SK-N-SH (cell line): ENCODE measurements at regions not wholly inside any gene's neighbourhood (a gene's known extent, or its start where the extent isn't known, plus 50 kb on each side); places are given as distances from the start of the nearest gene placed in this dataset.
"Not testable (repeated sequence)": the region's sequence is repeated elsewhere in the genome, so short reads cannot be mapped to it uniquely, and the experiment has no call there.

ENCODE experiments used
- CTCF ChIA-PET: fragments of 300-600, 350-600 bp; formaldehyde crosslinking; extraction: SDS; loops from one replicate; lab custom pipeline; 2021; lab: Yijun Ruan, JAX
- POLR2A ChIA-PET: fragments of 350-600 bp; sonication (Branson Sonifier 250); formaldehyde crosslinking; extraction: SDS; loops from one replicate; lab custom pipeline; 2020; ENCODE audit warnings: antibody characterized with exemption, inconsistent platforms; lab: Yijun Ruan, JAX
- DNase-seq: peaks from one replicate; pipeline ENCODE4 v3.0.0; 2012
- H2AFZ ChIP-seq: fragments of 200-600 bp; sonication (generic); 2 replicates; pipeline ENCODE4 v1.8.1; 2016; ENCODE audit warnings: antibody characterized with exemption, mild to moderate bottlenecking, low read depth
- H3F3A ChIP-seq: fragments of 200-600 bp; sonication (generic); replicated peaks from 2 replicates; pipeline ENCODE3; 2016; ENCODE audit warnings: antibody characterized with exemption, mild to moderate bottlenecking; ENCODE audit not compliant: insufficient read depth
- H3K27ac ChIP-seq, 2 experiments: fragments of 200-500 bp in 1 of 2; fragments of 200-600 bp in 1 of 2; sonication (Bioruptor generic) in 1 of 2; sonication (generic), shearing (Covaris generic) in 1 of 2; 2 replicates each; pipeline versions ENCODE4 v1.5.1 to v1.6.1; 2014 to 2016; ENCODE audit warnings: low read depth in 2 of 2, inconsistent platforms in 1 of 2, low read length in 1 of 2, mild to moderate bottlenecking in 1 of 2, mixed read lengths in 1 of 2
- H3K27me3 ChIP-seq: fragments of 200-600 bp; sonication (generic), shearing (Covaris generic); 2 replicates; pipeline ENCODE4 v1.6.1; 2016; ENCODE audit warnings: mixed run types; ENCODE audit not compliant: insufficient read depth
- H3K36me3 ChIP-seq, 2 experiments: fragments of 200-500 bp in 1 of 2; fragments of 200-600 bp in 1 of 2; sonication (Bioruptor generic) in 1 of 2; sonication (generic) in 1 of 2; replicated peaks in 1 of 2; 2 replicates each; pipeline versions ENCODE3 to v1.5.1; 2014 to 2016; ENCODE audit warnings: low read length in 1 of 2, mild to moderate bottlenecking in 1 of 2; ENCODE audit not compliant: insufficient read depth in 2 of 2, control insufficient read depth in 1 of 2
- H3K4me1 ChIP-seq, 2 experiments: fragments of 200-500 bp in 1 of 2; fragments of 200-600 bp in 1 of 2; sonication (Bioruptor generic) in 1 of 2; sonication (generic), shearing (Covaris generic) in 1 of 2; 2 replicates each; pipeline versions ENCODE4 v1.5.1 to v1.6.1; 2014 to 2016; ENCODE audit warnings: low read depth in 1 of 2, low read length in 1 of 2, mixed run types in 1 of 2; ENCODE audit not compliant: insufficient read depth in 2 of 2, control insufficient read depth in 1 of 2
- H3K4me2 ChIP-seq: fragments of 200-600 bp; sonication (generic), shearing (Covaris generic); 2 replicates; pipeline ENCODE4 v1.6.1; 2017; ENCODE audit warnings: mixed run types
- H3K4me3 ChIP-seq, 2 experiments: fragments of 200-500 bp in 1 of 2; fragments of 200-600 bp in 1 of 2; sonication (Bioruptor generic) in 1 of 2; sonication (generic), shearing (Covaris generic) in 1 of 2; 2 replicates each; pipeline versions ENCODE4 v1.5.1 to v1.8.1; 2014 to 2016; ENCODE audit warnings: low read depth in 2 of 2, inconsistent platforms in 1 of 2, low read length in 1 of 2, mild to moderate bottlenecking in 1 of 2, mixed read lengths in 1 of 2, moderate library complexity in 1 of 2
- H3K79me2 ChIP-seq: fragments of 200-600 bp; sonication (generic); 2 replicates; pipeline ENCODE4 v1.8.1; 2017; ENCODE audit warnings: mild to moderate bottlenecking; ENCODE audit not compliant: insufficient read depth
- H3K9ac ChIP-seq: fragments of 200-600 bp; sonication (generic); 2 replicates; pipeline ENCODE4 v1.6.1; 2017; ENCODE audit warnings: mixed run types
- H3K9me2 ChIP-seq: fragments of 200-600 bp; sonication (generic); 2 replicates; pipeline ENCODE4 v1.6.1; 2017; ENCODE audit warnings: mixed run types
- H3K9me3 ChIP-seq: fragments of 200-600 bp; sonication (generic); 2 replicates; pipeline ENCODE4 v1.6.1; 2017; ENCODE audit warnings: mixed run types, mild to moderate bottlenecking, moderate library complexity
- H4K20me1 ChIP-seq: fragments of 200-600 bp; sonication (generic); 2 replicates; pipeline ENCODE4 v1.6.1; 2017; ENCODE audit warnings: mild to moderate bottlenecking, mixed run types; ENCODE audit not compliant: insufficient read depth
- EP300 ChIP-seq, 2 experiments: IDR thresholded peaks; 2 replicates each; pipeline versions ENCODE4 v1.4.0 to v1.6.1; 2012; ENCODE audit warnings: borderline replicate concordance in 1 of 2, low read depth in 1 of 2, low read length in 1 of 2
- EZH2phosphoT487 ChIP-seq: fragments of 200-600 bp; sonication (generic); IDR thresholded peaks from 2 replicates; pipeline ENCODE4 v1.6.1; 2017; ENCODE audit warnings: low read depth, mixed run types, mild to moderate bottlenecking, antibody characterized with exemption, moderate library complexity, borderline replicate concordance
- FOSL2 ChIP-seq: IDR thresholded peaks from 2 replicates; pipeline ENCODE4 v1.4.0; 2012; ENCODE audit warnings: low read depth, mild to moderate bottlenecking, moderate library complexity, borderline replicate concordance
- FOXM1 ChIP-seq: IDR thresholded peaks from 2 replicates; pipeline ENCODE4 v1.4.0; 2012; ENCODE audit warnings: low read depth, mild to moderate bottlenecking
- GATA2 ChIP-seq: sonication (generic); formaldehyde crosslinking; IDR thresholded peaks from 2 replicates; pipeline ENCODE4 v1.5.0; 2020; ENCODE audit warnings: mild to moderate bottlenecking, missing genetic modification reagents
- JUND ChIP-seq: IDR thresholded peaks from 2 replicates; pipeline ENCODE4 v1.4.0; 2012
- MXI1 ChIP-seq: IDR thresholded peaks from 2 replicates; pipeline ENCODE4 v1.6.1; 2012; ENCODE audit warnings: mild to moderate bottlenecking, low read depth, low read length, improper control_type of control experiment
- POLR2AphosphoS5 ChIP-seq: IDR thresholded peaks from 2 replicates; pipeline ENCODE4 v1.6.1; 2012; ENCODE audit warnings: low read depth, low read length
- RCOR1 ChIP-seq: fragments of 150-350 bp; IDR thresholded peaks from 2 replicates; pipeline ENCODE4 v1.6.1; 2017; ENCODE audit warnings: antibody characterized with exemption, low read length
- RFX5 ChIP-seq: IDR thresholded peaks from 2 replicates; pipeline ENCODE4 v1.6.1; 2012; ENCODE audit warnings: mild to moderate bottlenecking, improper control_type of control experiment, low read length
- SMC3 ChIP-seq: IDR thresholded peaks from 2 replicates; pipeline ENCODE4 v1.6.1; 2012; ENCODE audit warnings: low read depth, low read length, improper control_type of control experiment
- WGBS: methylation state at CpG from one replicate; pipeline ENCODE4 v1.1.6; 2017; ENCODE audit warnings: low lambda C conversion rate; 5-methylcytosine and 5-hydroxymethylcytosine counted together
- TF ChIP-seq, protein P1 (sequence below): IDR thresholded peaks from 2 replicates; pipeline ENCODE4 v1.4.0; 2012; ENCODE audit warnings: low read depth, borderline replicate concordance
- TF ChIP-seq, protein P2 (sequence below): IDR thresholded peaks from 2 replicates; pipeline ENCODE4 v1.4.0; 2012; ENCODE audit warnings: low read depth
- TF ChIP-seq, protein P3 (sequence below): IDR thresholded peaks from 2 replicates; pipeline ENCODE4 v1.6.1; 2012; ENCODE audit warnings: mild to moderate bottlenecking, low read depth, low read length, moderate library complexity

DNA sequence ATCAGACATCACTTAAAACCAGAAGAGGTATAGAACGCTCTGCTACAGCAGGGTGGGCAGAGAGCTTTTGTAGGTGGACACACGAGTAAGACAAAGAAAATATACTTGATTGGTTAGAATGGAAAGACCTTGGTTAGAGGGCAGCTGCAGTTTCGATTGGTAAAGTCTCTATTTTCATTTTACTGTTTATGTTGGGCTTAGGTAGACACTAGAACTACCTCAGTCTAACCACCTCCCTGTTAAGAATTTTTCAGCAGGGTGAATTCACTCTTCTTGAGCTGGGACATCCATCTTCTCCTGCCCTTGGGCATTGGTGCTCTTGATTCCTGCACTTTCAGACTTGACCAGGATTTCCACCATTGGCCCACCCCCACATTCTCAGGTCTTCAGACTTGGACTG lies 116.3 kb downstream of the BASP1 start (continued):
- TF ChIP-seq, protein P1, sequence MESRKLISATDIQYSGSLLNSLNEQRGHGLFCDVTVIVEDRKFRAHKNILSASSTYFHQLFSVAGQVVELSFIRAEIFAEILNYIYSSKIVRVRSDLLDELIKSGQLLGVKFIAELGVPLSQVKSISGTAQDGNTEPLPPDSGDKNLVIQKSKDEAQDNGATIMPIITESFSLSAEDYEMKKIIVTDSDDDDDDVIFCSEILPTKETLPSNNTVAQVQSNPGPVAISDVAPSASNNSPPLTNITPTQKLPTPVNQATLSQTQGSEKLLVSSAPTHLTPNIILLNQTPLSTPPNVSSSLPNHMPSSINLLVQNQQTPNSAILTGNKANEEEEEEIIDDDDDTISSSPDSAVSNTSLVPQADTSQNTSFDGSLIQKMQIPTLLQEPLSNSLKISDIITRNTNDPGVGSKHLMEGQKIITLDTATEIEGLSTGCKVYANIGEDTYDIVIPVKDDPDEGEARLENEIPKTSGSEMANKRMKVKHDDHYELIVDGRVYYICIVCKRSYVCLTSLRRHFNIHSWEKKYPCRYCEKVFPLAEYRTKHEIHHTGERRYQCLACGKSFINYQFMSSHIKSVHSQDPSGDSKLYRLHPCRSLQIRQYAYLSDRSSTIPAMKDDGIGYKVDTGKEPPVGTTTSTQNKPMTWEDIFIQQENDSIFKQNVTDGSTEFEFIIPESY, result no peak
- TF ChIP-seq FOXM1 (no peak), POLR2AphosphoS5 (no peak), RCOR1 (no peak), JUND (no peak)

DNA sequence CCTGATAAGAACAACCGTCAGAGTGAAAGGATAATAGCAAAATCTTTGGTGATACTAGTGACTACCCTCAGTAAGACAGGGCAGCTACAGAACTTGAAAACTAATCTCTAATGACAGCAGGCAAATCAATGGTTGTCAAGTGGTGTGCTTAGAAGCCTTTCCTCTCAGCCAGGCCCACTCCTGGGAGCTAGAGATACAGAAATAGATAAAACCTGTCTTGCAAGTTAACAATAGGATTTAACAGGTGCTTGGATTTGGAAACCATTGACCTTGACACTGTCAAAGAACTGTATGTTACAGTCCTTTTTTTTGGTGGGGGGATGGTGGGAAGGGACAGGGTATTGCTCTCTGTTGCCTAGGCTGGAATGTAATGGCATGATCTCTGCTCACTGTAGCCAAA lies 118.6 kb downstream of the BASP1 start:
- Histone ChIP-seq H3K9ac (no peak overlapping the region), H3K4me1 (no peaks in the 10 kb centered on the region), H3K36me3 (no peaks in the 10 kb centered on the region), H3K79me2 (no peaks in the 10 kb centered on the region), H3F3A (no peaks in the 10 kb centered on the region), H3K9me2 (no peaks in the 10 kb centered on the region), H3K4me3 (no peak overlapping the region), H3K27me3 (no peaks in the 10 kb centered on the region), H2AFZ (no peak overlapping the region), H3K27ac (no peak overlapping the region), H3K9me3 (no peaks in the 10 kb centered on the region), H4K20me1 (no peaks in the 10 kb centered on the region), H3K4me2 (no peak overlapping the region)
- POLR2A ChIA-PET, result no interaction called here
- TF ChIP-seq SMC3 (no peak), EZH2phosphoT487 (no peak), FOSL2 (no peak), GATA2 (CRISPR knock-in tag) (no peak), RFX5 (no peak), EP300 (IDR thresholded peaks at IDR 0.05; ENCODE audit: borderline replicate concordance in 1 of 2, low read depth in 1 of 2, low read length in 1 of 2) (no peak), MXI1 (no peak)
- TF ChIP-seq, protein P2, sequence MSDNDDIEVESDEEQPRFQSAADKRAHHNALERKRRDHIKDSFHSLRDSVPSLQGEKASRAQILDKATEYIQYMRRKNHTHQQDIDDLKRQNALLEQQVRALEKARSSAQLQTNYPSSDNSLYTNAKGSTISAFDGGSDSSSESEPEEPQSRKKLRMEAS, result no peak
- TF ChIP-seq, protein P3, sequence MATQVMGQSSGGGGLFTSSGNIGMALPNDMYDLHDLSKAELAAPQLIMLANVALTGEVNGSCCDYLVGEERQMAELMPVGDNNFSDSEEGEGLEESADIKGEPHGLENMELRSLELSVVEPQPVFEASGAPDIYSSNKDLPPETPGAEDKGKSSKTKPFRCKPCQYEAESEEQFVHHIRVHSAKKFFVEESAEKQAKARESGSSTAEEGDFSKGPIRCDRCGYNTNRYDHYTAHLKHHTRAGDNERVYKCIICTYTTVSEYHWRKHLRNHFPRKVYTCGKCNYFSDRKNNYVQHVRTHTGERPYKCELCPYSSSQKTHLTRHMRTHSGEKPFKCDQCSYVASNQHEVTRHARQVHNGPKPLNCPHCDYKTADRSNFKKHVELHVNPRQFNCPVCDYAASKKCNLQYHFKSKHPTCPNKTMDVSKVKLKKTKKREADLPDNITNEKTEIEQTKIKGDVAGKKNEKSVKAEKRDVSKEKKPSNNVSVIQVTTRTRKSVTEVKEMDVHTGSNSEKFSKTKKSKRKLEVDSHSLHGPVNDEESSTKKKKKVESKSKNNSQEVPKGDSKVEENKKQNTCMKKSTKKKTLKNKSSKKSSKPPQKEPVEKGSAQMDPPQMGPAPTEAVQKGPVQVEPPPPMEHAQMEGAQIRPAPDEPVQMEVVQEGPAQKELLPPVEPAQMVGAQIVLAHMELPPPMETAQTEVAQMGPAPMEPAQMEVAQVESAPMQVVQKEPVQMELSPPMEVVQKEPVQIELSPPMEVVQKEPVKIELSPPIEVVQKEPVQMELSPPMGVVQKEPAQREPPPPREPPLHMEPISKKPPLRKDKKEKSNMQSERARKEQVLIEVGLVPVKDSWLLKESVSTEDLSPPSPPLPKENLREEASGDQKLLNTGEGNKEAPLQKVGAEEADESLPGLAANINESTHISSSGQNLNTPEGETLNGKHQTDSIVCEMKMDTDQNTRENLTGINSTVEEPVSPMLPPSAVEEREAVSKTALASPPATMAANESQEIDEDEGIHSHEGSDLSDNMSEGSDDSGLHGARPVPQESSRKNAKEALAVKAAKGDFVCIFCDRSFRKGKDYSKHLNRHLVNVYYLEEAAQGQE, result no peak
- 42% methylated on average over 1 of the region's 1 CpG for WGBS
- CTCF ChIA-PET, result no interaction called here
- no peak for DNase-seq

DNA sequence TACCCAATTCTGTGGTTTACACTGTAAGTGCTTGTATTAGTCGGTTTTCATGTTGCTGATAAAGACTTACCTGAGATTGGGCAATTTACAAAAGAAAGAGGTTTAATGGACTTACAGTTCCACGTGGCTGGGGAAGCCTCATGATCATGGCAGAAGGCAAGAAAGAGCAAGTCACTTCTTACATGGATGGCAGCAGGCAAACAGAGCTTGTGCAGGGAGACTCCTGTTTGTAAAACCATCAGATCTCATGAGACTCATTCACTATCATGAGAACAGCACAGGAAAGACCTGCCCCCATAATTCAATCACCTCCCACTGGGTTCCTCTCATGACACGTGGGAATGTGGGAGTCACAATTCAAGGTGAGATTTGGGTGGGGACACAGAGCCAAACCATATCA lies 119.3 kb downstream of the BASP1 start:
- H3K79me2 ChIP-seq, H3K27ac ChIP-seq, H3K4me2 ChIP-seq, DNase-seq, H3K9me3 ChIP-seq, POLR2A ChIA-PET, H3K4me1 ChIP-seq, H4K20me1 ChIP-seq, H3K4me3 ChIP-seq, H3K36me3 ChIP-seq, CTCF ChIA-PET, H3K27me3 ChIP-seq, H3K9me2 ChIP-seq, H3F3A ChIP-seq, H3K9ac ChIP-seq, H2AFZ ChIP-seq: not testable (repeated sequence)
- WGBS, result 26% methylated on average over 3 of the region's 3 CpGs
